ENCODE measurements at regions not wholly inside any gene's neighbourhood (a gene's known extent, or its start where the extent isn't known, plus 50 kb on each side); places are given as distances from the start of the nearest gene placed in this dataset.
"Not testable (repeated sequence)": the region's sequence is repeated elsewhere in the genome, so short reads cannot be mapped to it uniquely, and the experiment has no call there.

DNA sequence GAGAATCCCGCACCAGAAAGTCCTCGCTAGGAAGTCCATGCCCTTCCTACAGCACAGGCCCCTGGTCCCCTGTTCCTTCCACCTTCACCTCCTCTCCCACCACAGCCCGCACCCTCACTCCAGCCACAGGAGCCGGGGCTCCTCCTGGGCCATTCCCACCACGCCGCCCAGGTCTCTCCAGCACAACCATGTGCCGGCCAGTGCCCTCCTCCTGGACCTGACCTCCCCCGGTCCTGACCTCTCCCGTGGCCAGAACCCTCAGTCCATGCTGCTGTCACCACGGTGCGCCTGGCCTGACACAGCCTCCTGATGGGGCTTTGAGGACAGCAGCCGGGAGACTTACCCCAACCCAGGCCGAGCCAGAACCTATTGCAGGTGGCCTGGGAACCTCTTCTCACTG, 1446.6 kb upstream of the TPTE start:
- H3K27ac ChIP-seq (ENCODE audit: low read depth in 2 of 2, low read length in 2 of 2); H3K36me3 ChIP-seq (ENCODE audit: control insufficient read depth in 2 of 3, insufficient read depth in 3 of 3, low read length in 3 of 3); H3K4me3 ChIP-seq (ENCODE audit: low read length in 3 of 3); FAIRE-seq; H3K9ac ChIP-seq (ENCODE audit: low read length in 3 of 3); DNase-seq; H3K27me3 ChIP-seq (ENCODE audit: control insufficient read depth, insufficient read depth, low read length); intact Hi-C loops (cut with DNase I); H3K4me1 ChIP-seq (ENCODE audit: control insufficient read depth in 2 of 3, insufficient read depth in 2 of 3, low read depth in 1 of 3, low read length in 3 of 3); H3K9me3 ChIP-seq (ENCODE audit: control insufficient read depth in 2 of 3, insufficient read depth in 1 of 3, low read length in 3 of 3): not testable (repeated sequence)

- H3K4me1 ChIP-seq (ENCODE audit: control insufficient read depth in 2 of 3, insufficient read depth in 2 of 3, low read depth in 1 of 3, low read length in 3 of 3); H3K4me3 ChIP-seq (ENCODE audit: low read length in 3 of 3); H3K9me3 ChIP-seq (ENCODE audit: control insufficient read depth in 2 of 3, insufficient read depth in 1 of 3, low read length in 3 of 3); FAIRE-seq; H3K27ac ChIP-seq (ENCODE audit: low read depth in 2 of 2, low read length in 2 of 2); H3K27me3 ChIP-seq (ENCODE audit: control insufficient read depth, insufficient read depth, low read length); intact Hi-C loops (cut with DNase I); H3K36me3 ChIP-seq (ENCODE audit: control insufficient read depth in 2 of 3, insufficient read depth in 3 of 3, low read length in 3 of 3); H3K9ac ChIP-seq (ENCODE audit: low read length in 3 of 3): not testable (repeated sequence)
- DNase-seq: peak in 1 of 5 donors; percentile 63
Observed at GRCh38 chr21:9083091-9083826, 1438.1 kb upstream of the TPTE start.

- H3K4me3 ChIP-seq (ENCODE audit: low read length in 3 of 3); intact Hi-C loops (cut with DNase I); H3K27ac ChIP-seq (ENCODE audit: low read depth in 2 of 2, low read length in 2 of 2); H3K27me3 ChIP-seq (ENCODE audit: control insufficient read depth, insufficient read depth, low read length); H3K36me3 ChIP-seq (ENCODE audit: control insufficient read depth in 2 of 3, insufficient read depth in 3 of 3, low read length in 3 of 3); H3K4me1 ChIP-seq (ENCODE audit: control insufficient read depth in 2 of 3, insufficient read depth in 2 of 3, low read depth in 1 of 3, low read length in 3 of 3); H3K9me3 ChIP-seq (ENCODE audit: control insufficient read depth in 2 of 3, insufficient read depth in 1 of 3, low read length in 3 of 3); FAIRE-seq; H3K9ac ChIP-seq (ENCODE audit: low read length in 3 of 3): not testable (repeated sequence)
- DNase-seq: peak in 1 of 5 donors; percentile 57
Observed at GRCh38 chr21:9086299-9086698, 1435.1 kb upstream of the TPTE start.

- H3K4me1 ChIP-seq (ENCODE audit: control insufficient read depth in 2 of 3, insufficient read depth in 2 of 3, low read depth in 1 of 3, low read length in 3 of 3); H3K9ac ChIP-seq (ENCODE audit: low read length in 3 of 3); H3K27ac ChIP-seq (ENCODE audit: low read depth in 2 of 2, low read length in 2 of 2); H3K9me3 ChIP-seq (ENCODE audit: control insufficient read depth in 2 of 3, insufficient read depth in 1 of 3, low read length in 3 of 3); H3K27me3 ChIP-seq (ENCODE audit: control insufficient read depth, insufficient read depth, low read length); H3K36me3 ChIP-seq (ENCODE audit: control insufficient read depth in 2 of 3, insufficient read depth in 3 of 3, low read length in 3 of 3); intact Hi-C loops (cut with DNase I); FAIRE-seq; H3K4me3 ChIP-seq (ENCODE audit: low read length in 3 of 3): not testable (repeated sequence)
- peak in 1 of 5 donors; percentile 69 for DNase-seq
Observed at GRCh38 chr21:9087816-9088215, 1433.6 kb upstream of the TPTE start.

- H3K4me3 ChIP-seq (ENCODE audit: low read length in 3 of 3); intact Hi-C loops (cut with DNase I); H3K9me3 ChIP-seq (ENCODE audit: control insufficient read depth in 2 of 3, insufficient read depth in 1 of 3, low read length in 3 of 3); FAIRE-seq; H3K4me1 ChIP-seq (ENCODE audit: control insufficient read depth in 2 of 3, insufficient read depth in 2 of 3, low read depth in 1 of 3, low read length in 3 of 3); H3K27ac ChIP-seq (ENCODE audit: low read depth in 2 of 2, low read length in 2 of 2); H3K36me3 ChIP-seq (ENCODE audit: control insufficient read depth in 2 of 3, insufficient read depth in 3 of 3, low read length in 3 of 3); H3K27me3 ChIP-seq (ENCODE audit: control insufficient read depth, insufficient read depth, low read length); H3K9ac ChIP-seq (ENCODE audit: low read length in 3 of 3); DNase-seq: not testable (repeated sequence)
Observed at GRCh38 chr21:9129741-9130140, 1391.6 kb upstream of the TPTE start.

DNA sequence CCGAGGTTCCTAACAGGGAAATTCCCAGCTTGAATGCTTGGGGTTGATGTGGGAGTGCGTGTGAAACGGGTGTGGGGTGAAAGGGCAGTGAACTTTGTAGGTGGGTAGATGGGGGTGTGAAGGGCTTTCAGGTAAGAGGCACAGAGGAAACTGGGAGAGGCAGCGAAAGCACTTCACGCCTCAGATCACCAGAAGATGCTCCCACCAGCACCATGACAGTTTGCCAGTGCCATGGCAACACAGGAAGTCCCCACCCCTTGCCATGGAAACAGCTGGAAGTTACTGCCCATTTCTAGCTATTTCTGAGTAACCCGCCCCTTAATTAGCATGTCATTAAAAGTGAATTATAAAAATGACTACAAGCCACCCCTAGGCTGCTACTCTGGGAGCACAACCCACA, 1390.6 kb upstream of the TPTE start:
- H3K9ac ChIP-seq (ENCODE audit: low read length in 3 of 3); H3K27me3 ChIP-seq (ENCODE audit: control insufficient read depth, insufficient read depth, low read length); H3K4me3 ChIP-seq (ENCODE audit: low read length in 3 of 3); FAIRE-seq; H3K27ac ChIP-seq (ENCODE audit: low read depth in 2 of 2, low read length in 2 of 2); H3K4me1 ChIP-seq (ENCODE audit: control insufficient read depth in 2 of 3, insufficient read depth in 2 of 3, low read depth in 1 of 3, low read length in 3 of 3); DNase-seq; H3K9me3 ChIP-seq (ENCODE audit: control insufficient read depth in 2 of 3, insufficient read depth in 1 of 3, low read length in 3 of 3); intact Hi-C loops (cut with DNase I); H3K36me3 ChIP-seq (ENCODE audit: control insufficient read depth in 2 of 3, insufficient read depth in 3 of 3, low read length in 3 of 3): not testable (repeated sequence)

All from kidney (tissue), 10 donors.